ENCODE measurements at regions not wholly inside any gene's neighbourhood (a gene's known extent, or its start where the extent isn't known, plus 50 kb on each side); places are given as distances from the start of the nearest gene placed in this dataset.
A peak's percentile ranks its signal among the peaks of the same experiment; 100 is the strongest.

DNA sequence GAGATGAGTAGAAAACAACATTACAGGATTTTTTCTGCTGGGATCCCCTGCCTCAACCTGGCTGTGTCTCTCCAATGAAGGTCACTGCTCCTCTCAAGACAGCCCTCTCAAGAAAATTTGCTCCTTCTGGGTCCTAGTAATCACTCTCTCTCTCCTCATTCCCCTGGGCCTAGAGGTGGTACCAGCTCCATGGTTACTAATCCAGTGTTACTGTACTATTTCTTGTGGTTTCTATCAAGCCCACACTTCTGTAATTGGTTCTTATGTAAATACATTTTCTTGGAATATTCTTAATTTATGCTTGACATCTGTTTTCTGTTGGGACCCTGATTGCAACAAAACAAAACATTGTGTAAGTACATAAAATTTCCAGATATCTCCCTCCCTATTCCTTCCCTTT is 123.8 kb upstream of the RORB start:
- Histone ChIP-seq H3K27me3 (ENCODE audit: insufficient read depth, insufficient read length) (no peaks in the 10 kb centered on the region), H3K36me3 (ENCODE audit: insufficient read depth, insufficient read length, low read length) (no peaks in the 10 kb centered on the region), H3K9ac (ENCODE audit: insufficient read length, low read depth) (no peak overlapping the region), H3K4me1 (ENCODE audit: insufficient read depth, insufficient read length) (no peaks in the 10 kb centered on the region), H3K4me3 (ENCODE audit: insufficient read length, low read depth) (no peak overlapping the region), H3K9me3 (ENCODE audit: insufficient read depth, low read length) (no peaks in the 10 kb centered on the region)
- TF ChIP-seq ZNF274 (IDR thresholded peaks at IDR 0.05; ENCODE audit: low read depth, low read length) (no peak), YY1 (IDR thresholded peaks at IDR 0.05; ENCODE audit: insufficient read depth, insufficient read length) (no peak), SUZ12 (IDR thresholded peaks at IDR 0.05; ENCODE audit: extremely low read depth, insufficient read depth, insufficient read length) (no peak)
- no peak for DNase-seq (ENCODE audit: low read depth, low spot score)

DNA sequence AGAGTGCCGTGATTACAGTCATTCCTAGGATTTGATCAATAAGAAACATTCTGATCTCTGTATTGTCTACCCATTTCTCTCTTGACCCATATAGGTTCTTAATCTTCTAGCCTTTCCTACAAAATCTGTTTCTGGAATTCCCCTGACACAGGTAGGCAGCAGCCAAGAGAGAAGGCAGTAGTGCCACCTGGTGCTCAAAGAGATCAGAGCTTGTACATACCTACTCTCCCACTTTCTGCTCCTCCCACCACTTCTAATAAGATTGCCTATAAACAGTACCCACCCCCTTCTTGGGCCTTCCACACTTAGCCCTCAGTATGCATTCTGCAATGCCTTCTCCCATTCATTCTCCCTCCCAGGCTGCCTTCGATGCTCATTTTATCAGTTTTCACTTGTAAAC is 117.4 kb upstream of the RORB start:
- H3K27me3 ChIP-seq (ENCODE audit: insufficient read depth, insufficient read length): no peaks in the 10 kb centered on the region
- DNase-seq (ENCODE audit: low read depth, low spot score): peak; percentile 56
- H3K36me3 ChIP-seq (ENCODE audit: insufficient read depth, insufficient read length, low read length): no peaks in the 10 kb centered on the region
- TF ChIP-seq YY1 (IDR thresholded peaks at IDR 0.05; ENCODE audit: insufficient read depth, insufficient read length) (no peak), ZNF274 (IDR thresholded peaks at IDR 0.05; ENCODE audit: low read depth, low read length) (no peak), SUZ12 (IDR thresholded peaks at IDR 0.05; ENCODE audit: extremely low read depth, insufficient read depth, insufficient read length) (no peak)
- no peaks in the 10 kb centered on the region for H3K4me1 ChIP-seq (ENCODE audit: insufficient read depth, insufficient read length)
- no peaks in the 10 kb centered on the region for H3K9me3 ChIP-seq (ENCODE audit: insufficient read depth, low read length)
- H3K9ac ChIP-seq (ENCODE audit: insufficient read length, low read depth): no peak overlapping the region
- no peak overlapping the region for H3K4me3 ChIP-seq (ENCODE audit: insufficient read length, low read depth)

GRCh38 chr9:74391816-74392215 is 105.3 kb upstream of the RORB start:
- Histone ChIP-seq H3K9me3 (ENCODE audit: insufficient read depth, low read length) (no peaks in the 10 kb centered on the region), H3K4me1 (ENCODE audit: insufficient read depth, insufficient read length) (no peaks in the 10 kb centered on the region), H3K4me3 (ENCODE audit: insufficient read length, low read depth) (no peak overlapping the region), H3K9ac (ENCODE audit: insufficient read length, low read depth) (no peak overlapping the region), H3K36me3 (ENCODE audit: insufficient read depth, insufficient read length, low read length) (no peaks in the 10 kb centered on the region), H3K27me3 (ENCODE audit: insufficient read depth, insufficient read length) (no peaks in the 10 kb centered on the region)
- no peak for DNase-seq (ENCODE audit: low read depth, low spot score)
- TF ChIP-seq YY1 (IDR thresholded peaks at IDR 0.05; ENCODE audit: insufficient read depth, insufficient read length) (no peak), ZNF274 (IDR thresholded peaks at IDR 0.05; ENCODE audit: low read depth, low read length) (no peak), SUZ12 (IDR thresholded peaks at IDR 0.05; ENCODE audit: extremely low read depth, insufficient read depth, insufficient read length) (no peak)

- H3K4me3 ChIP-seq (ENCODE audit: insufficient read length, low read depth): no peak overlapping the region
These were observed 93.6 kb upstream of the RORB start for GRCh38 chr9:74403581-74403980.

DNA sequence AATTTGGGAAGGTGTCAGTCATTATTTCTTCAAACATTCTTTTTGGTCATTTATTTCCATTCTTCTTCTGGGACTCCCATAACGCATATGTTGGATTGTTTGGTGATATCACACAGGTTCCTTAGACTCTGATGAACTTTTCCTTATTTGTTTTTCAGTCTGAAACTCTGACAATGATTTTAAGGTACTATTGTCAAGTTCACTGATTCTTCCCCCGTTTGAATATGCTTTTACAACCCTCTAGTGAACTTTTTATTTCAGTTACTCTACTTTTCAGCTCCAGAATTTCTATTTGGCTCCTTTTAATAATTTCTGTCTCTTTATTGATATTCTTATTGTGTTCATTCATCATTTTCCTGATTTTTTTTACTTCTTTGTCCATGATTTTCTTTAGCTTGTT is 92.5 kb upstream of the RORB start:
- Histone ChIP-seq H3K36me3 (ENCODE audit: insufficient read depth, insufficient read length, low read length) (no peaks in the 10 kb centered on the region), H3K9ac (ENCODE audit: insufficient read length, low read depth) (no peak overlapping the region), H3K4me3 (ENCODE audit: insufficient read length, low read depth) (no peak overlapping the region), H3K4me1 (ENCODE audit: insufficient read depth, insufficient read length) (no peaks in the 10 kb centered on the region), H3K9me3 (ENCODE audit: insufficient read depth, low read length) (no peaks in the 10 kb centered on the region), H3K27me3 (ENCODE audit: insufficient read depth, insufficient read length) (no peaks in the 10 kb centered on the region)
- TF ChIP-seq SUZ12 (IDR thresholded peaks at IDR 0.05; ENCODE audit: extremely low read depth, insufficient read depth, insufficient read length): no peak
- TF ChIP-seq ZNF274 (IDR thresholded peaks at IDR 0.05; ENCODE audit: low read depth, low read length): no peak
- no peak for TF ChIP-seq YY1 (IDR thresholded peaks at IDR 0.05; ENCODE audit: insufficient read depth, insufficient read length)
- no peak for DNase-seq (ENCODE audit: low read depth, low spot score)

More at GRCh38 chr9:74403581-74403980, 93.6 kb upstream of the RORB start:
- Histone ChIP-seq H3K9me3 (ENCODE audit: insufficient read depth, low read length) (no peaks in the 10 kb centered on the region), H3K36me3 (ENCODE audit: insufficient read depth, insufficient read length, low read length) (no peaks in the 10 kb centered on the region), H3K9ac (ENCODE audit: insufficient read length, low read depth) (no peak overlapping the region), H3K4me1 (ENCODE audit: insufficient read depth, insufficient read length) (no peaks in the 10 kb centered on the region), H3K27me3 (ENCODE audit: insufficient read depth, insufficient read length) (no peaks in the 10 kb centered on the region)
- TF ChIP-seq ZNF274 (IDR thresholded peaks at IDR 0.05; ENCODE audit: low read depth, low read length): no peak
- TF ChIP-seq YY1 (IDR thresholded peaks at IDR 0.05; ENCODE audit: insufficient read depth, insufficient read length): no peak
- TF ChIP-seq SUZ12 (IDR thresholded peaks at IDR 0.05; ENCODE audit: extremely low read depth, insufficient read depth, insufficient read length): no peak
- no peak for DNase-seq (ENCODE audit: low read depth, low spot score)

- peaks cover 14% of the 10 kb centered on the region; the same call in 1 of the 2 replicates for H3K9me3 ChIP-seq (ENCODE audit: insufficient read depth, low read length)
- H3K36me3 ChIP-seq (ENCODE audit: insufficient read depth, insufficient read length, low read length): no peaks in the 10 kb centered on the region
- no peaks in the 10 kb centered on the region for H3K4me1 ChIP-seq (ENCODE audit: insufficient read depth, insufficient read length)
- H3K27me3 ChIP-seq (ENCODE audit: insufficient read depth, insufficient read length): no peaks in the 10 kb centered on the region
- TF ChIP-seq SUZ12 (IDR thresholded peaks at IDR 0.05; ENCODE audit: extremely low read depth, insufficient read depth, insufficient read length) (no peak), YY1 (IDR thresholded peaks at IDR 0.05; ENCODE audit: insufficient read depth, insufficient read length) (no peak), ZNF274 (IDR thresholded peaks at IDR 0.05; ENCODE audit: low read depth, low read length) (no peak)
- no peak overlapping the region for H3K4me3 ChIP-seq (ENCODE audit: insufficient read length, low read depth)
- H3K9ac ChIP-seq (ENCODE audit: insufficient read length, low read depth): no peak overlapping the region
- DNase-seq (ENCODE audit: low read depth, low spot score): no peak
These were observed 90.0 kb upstream of the RORB start for GRCh38 chr9:74407166-74407565.

- Histone ChIP-seq H3K9ac (ENCODE audit: insufficient read length, low read depth) (no peak overlapping the region), H3K9me3 (ENCODE audit: insufficient read depth, low read length) (peaks cover 15% of the 10 kb centered on the region; the same call in 1 of the 2 replicates), H3K4me1 (ENCODE audit: insufficient read depth, insufficient read length) (no peaks in the 10 kb centered on the region), H3K27me3 (ENCODE audit: insufficient read depth, insufficient read length) (no peaks in the 10 kb centered on the region), H3K36me3 (ENCODE audit: insufficient read depth, insufficient read length, low read length) (no peaks in the 10 kb centered on the region), H3K4me3 (ENCODE audit: insufficient read length, low read depth) (no peak overlapping the region)
- no peak for TF ChIP-seq SUZ12 (IDR thresholded peaks at IDR 0.05; ENCODE audit: extremely low read depth, insufficient read depth, insufficient read length)
- no peak for TF ChIP-seq ZNF274 (IDR thresholded peaks at IDR 0.05; ENCODE audit: low read depth, low read length)
- no peak for TF ChIP-seq YY1 (IDR thresholded peaks at IDR 0.05; ENCODE audit: insufficient read depth, insufficient read length)
- no peak for DNase-seq (ENCODE audit: low read depth, low spot score)
These were observed 84.7 kb upstream of the RORB start for GRCh38 chr9:74412236-74412979.
